ENCODE measurements at regions not wholly inside any gene's neighbourhood (a gene's known extent, or its start where the extent isn't known, plus 50 kb on each side); places are given as distances from the start of the nearest gene placed in this dataset.

- ATAC-seq (no peak), DNase-seq (no peak), FAIRE-seq (no peak)
- Histone ChIP-seq H3K4me3 (no peak overlapping the region), H3K27ac (no peak overlapping the region), H3K36me3 (no peaks in the 10 kb centered on the region), H3K4me1 (no peaks in the 10 kb centered on the region), H3K27me3 (no peaks in the 10 kb centered on the region), H3K9me3 (no peaks in the 10 kb centered on the region)
- TF ChIP-seq CTCF (IDR thresholded peaks at IDR 0.05), result no peak
- intact Hi-C loops (cut with DNase I), result no loop called here
These were observed 415.7 kb downstream of the ZNF608 start for GRCh38 chr5:124330595-124331220.

GRCh38 chr5:124328201-124328600, 418.2 kb downstream of the ZNF608 start:
- Histone ChIP-seq H3K27ac (no peak overlapping the region), H3K9me3 (no peaks in the 10 kb centered on the region), H3K27me3 (no peaks in the 10 kb centered on the region), H3K36me3 (no peaks in the 10 kb centered on the region), H3K4me1 (no peaks in the 10 kb centered on the region), H3K4me3 (no peak overlapping the region)
- ATAC-seq (no peak), FAIRE-seq (no peak), DNase-seq (no peak)
- TF ChIP-seq CTCF (IDR thresholded peaks at IDR 0.05), result no peak
- intact Hi-C loops (cut with DNase I), result no loop called here

GRCh38 chr5:124318661-124319060, 427.8 kb downstream of the ZNF608 start:
- Histone ChIP-seq H3K4me3 (no peak overlapping the region), H3K9me3 (no peaks in the 10 kb centered on the region), H3K27me3 (no peaks in the 10 kb centered on the region), H3K27ac (no peak overlapping the region), H3K36me3 (no peaks in the 10 kb centered on the region), H3K4me1 (no peaks in the 10 kb centered on the region)
- no peak for TF ChIP-seq CTCF (IDR thresholded peaks at IDR 0.05)
- WGBS, 2 donors, result 89 to 90% methylated on average over 1 of the region's 1 CpG
- DNase-seq (no peak), FAIRE-seq (no peak), ATAC-seq (no peak)
- intact Hi-C loops (cut with DNase I), result no loop called here

GRCh38 chr5:124317451-124317850, 429.0 kb downstream of the ZNF608 start:
- Histone ChIP-seq H3K4me3 (no peak overlapping the region), H3K36me3 (no peaks in the 10 kb centered on the region), H3K4me1 (no peaks in the 10 kb centered on the region), H3K9me3 (no peaks in the 10 kb centered on the region), H3K27ac (no peak overlapping the region), H3K27me3 (no peaks in the 10 kb centered on the region)
- intact Hi-C loops (cut with DNase I), result no loop called here
- no peak for FAIRE-seq
- no peak for TF ChIP-seq CTCF (IDR thresholded peaks at IDR 0.05)
- ATAC-seq, result no peak
- DNase-seq, result no peak
- WGBS, 2 donors, result 73 to 80% methylated on average over 3 of the region's 3 CpGs

- FAIRE-seq (no peak), DNase-seq (no peak), ATAC-seq (no peak)
- H3K9me3 ChIP-seq, result no peaks in the 10 kb centered on the region
- H3K27me3 ChIP-seq, result no peaks in the 10 kb centered on the region
- no peaks in the 10 kb centered on the region for H3K4me1 ChIP-seq
- H3K36me3 ChIP-seq, result no peaks in the 10 kb centered on the region
- TF ChIP-seq CTCF (IDR thresholded peaks at IDR 0.05), result no peak
- WGBS, 2 donors, result 94 to 96% methylated on average over 3 of the region's 3 CpGs
- no peak overlapping the region for H3K27ac ChIP-seq
- no peak overlapping the region for H3K4me3 ChIP-seq
- intact Hi-C loops (cut with DNase I), result no loop called here
These were observed 430.6 kb downstream of the ZNF608 start for GRCh38 chr5:124315741-124316415.
